GM12875 (cell line): ENCODE measurements at regions not wholly inside any gene's neighbourhood (a gene's known extent, or its start where the extent isn't known, plus 50 kb on each side); places are given as distances from the start of the nearest gene placed in this dataset.

Experiments
- H3K4me3 ChIP-seq: one replicate; pipeline ENCODE4 v1.5.1; 2011; ENCODE audit warnings: low read depth, low read length, control low read depth
- CTCF ChIP-seq: IDR thresholded peaks from 2 replicates; pipeline ENCODE4 v1.5.1; 2011; ENCODE audit warnings: low read depth, mild to moderate bottlenecking, control low read depth, inconsistent platforms, low read length, moderate library complexity, borderline replicate concordance; ENCODE audit not compliant: insufficient read depth

- TF ChIP-seq CTCF, result no peak
- no peak overlapping the region for H3K4me3 ChIP-seq
Measured at GRCh38 chr7:55641811-55642210, 69.5 kb upstream of the VOPP1 start.

GRCh38 chr7:55641273-55641691 is 69.0 kb upstream of the VOPP1 start:
- TF ChIP-seq CTCF, result peak; percentile 61
- H3K4me3 ChIP-seq, result no peak overlapping the region

DNA sequence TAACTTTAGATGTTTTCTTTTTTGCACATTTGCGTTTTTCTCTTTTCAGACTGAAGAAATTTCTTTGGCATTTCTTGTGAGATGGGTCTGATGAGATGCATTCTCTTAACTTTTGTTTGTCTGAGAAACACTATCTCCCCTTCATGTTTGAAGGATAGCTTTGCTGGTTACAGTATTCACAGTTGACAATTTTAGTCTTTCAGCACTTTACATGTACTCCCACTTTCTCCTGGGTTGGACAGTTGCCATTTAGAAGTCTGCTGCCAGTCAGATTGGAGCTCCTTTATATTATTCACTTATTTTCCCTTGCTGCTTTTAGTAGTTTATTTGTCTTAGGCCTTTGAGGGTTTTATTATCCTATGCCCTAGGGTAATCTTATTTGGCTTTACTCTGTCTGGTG is 67.3 kb upstream of the VOPP1 start:
- no peak for TF ChIP-seq CTCF
- no peak overlapping the region for H3K4me3 ChIP-seq

DNA sequence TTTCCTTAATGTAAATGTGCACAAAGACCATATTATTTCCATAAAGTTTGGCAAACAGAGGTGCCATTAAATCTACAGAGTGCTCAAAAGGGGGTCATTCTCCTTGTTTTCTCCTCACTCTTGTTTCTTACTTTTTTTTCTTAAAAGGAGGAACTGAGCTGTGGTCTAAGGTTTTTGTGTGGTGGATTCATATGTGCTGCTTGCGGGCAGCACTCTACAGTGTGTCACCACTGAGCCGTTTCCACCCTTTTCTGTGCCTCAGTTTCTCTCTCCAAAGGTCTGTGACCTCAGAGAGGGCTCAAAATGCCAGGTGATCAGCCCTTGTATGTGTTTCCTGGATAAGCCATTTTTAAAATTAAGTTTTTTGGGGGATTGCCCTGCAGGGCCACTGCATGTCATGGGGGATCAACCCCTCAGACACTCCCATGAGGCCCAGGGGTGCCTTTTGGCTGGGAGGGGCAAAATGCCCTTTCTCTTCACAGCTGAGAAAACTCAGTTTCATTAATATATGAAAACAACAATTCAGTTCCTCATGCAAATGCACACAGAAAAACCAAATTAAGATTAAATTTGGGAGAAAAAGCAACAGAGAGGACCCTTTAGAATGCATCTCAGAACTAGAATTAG is 56.9 kb upstream of the VOPP1 start:
- TF ChIP-seq CTCF, result no peak
- H3K4me3 ChIP-seq, result no peak overlapping the region

DNA sequence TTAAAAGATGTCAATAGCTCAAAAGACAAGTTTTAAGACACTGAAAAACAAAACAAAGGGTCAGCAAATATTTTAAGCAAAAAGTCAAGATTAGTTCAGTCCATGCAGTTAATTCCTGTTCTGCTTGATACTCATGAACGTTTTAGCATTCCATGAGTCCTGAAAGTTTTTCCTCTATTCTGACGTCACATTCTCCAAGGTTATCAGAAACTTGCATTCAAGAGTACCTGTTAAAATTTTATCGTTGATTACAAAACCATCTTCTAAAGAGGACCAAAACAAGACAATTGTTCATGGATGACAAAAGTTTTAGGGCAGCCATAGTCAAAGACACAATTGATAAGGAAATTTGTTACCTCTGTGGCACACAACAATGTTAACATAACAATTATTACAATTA is 52.5 kb upstream of the VOPP1 start:
- no peak overlapping the region for H3K4me3 ChIP-seq
- TF ChIP-seq CTCF, result no peak

DNA sequence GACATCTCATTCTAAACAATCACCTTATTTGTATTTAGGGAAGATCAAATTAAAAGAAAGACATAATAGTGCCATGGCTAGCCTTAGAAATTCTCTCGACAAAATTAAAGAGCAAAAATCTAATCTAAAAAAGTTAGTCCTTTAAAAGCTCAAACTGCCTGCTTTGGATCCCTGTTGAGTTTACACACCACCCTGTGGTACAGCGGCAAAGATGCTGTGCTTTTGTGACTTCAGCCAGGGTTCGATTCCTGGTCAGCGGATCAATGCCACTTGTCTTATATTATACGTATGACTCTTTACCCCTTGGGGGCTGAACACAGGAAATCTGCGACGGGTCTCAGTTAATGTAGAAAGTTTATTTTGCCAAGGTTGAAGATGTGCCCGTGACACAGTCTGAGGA is 51.3 kb upstream of the VOPP1 start:
- no peak for TF ChIP-seq CTCF
- no peak overlapping the region for H3K4me3 ChIP-seq

DNA sequence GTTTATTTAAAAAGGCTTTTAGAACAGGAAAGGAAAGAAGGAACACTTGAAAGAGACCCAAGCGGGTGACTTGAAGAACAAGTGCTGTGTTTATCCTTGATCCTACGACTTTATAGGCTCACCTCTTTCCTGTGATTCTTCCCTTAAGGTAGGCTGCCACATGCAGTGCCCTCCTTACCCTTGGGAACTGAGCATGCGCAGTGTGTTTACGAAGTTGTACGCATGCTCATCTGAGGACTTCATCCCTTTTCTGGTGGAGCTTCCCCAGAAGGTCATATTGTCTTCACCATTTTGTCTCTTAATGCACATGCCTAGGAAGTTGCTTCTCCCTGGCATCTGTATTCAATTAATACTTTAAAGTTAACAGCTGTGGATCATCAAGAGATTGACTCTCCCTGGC is 49.9 kb upstream of the VOPP1 start:
- TF ChIP-seq CTCF, result no peak
- no peak overlapping the region for H3K4me3 ChIP-seq
